ENCODE measurements at regions not wholly inside any gene's neighbourhood (a gene's known extent, or its start where the extent isn't known, plus 50 kb on each side); places are given as distances from the start of the nearest gene placed in this dataset.

- intact Hi-C loops (cut with DNase I) = no loop called here
- Histone ChIP-seq H3K4me1 (no peaks in the 10 kb centered on the region), H3K27me3 (no peaks in the 10 kb centered on the region), H3K4me3 (no peak overlapping the region), H3K27ac (no peak overlapping the region), H3K9me3 (no peaks in the 10 kb centered on the region), H3K36me3 (no peaks in the 10 kb centered on the region), H3K9ac (ENCODE audit: low read depth in 2 of 2, low read length in 2 of 2) (no peak overlapping the region)
- DNase-seq = no peak
- no peak for TF ChIP-seq CTCF (IDR thresholded peaks at IDR 0.05)
Measured at GRCh38 chr6:153735761-153736160, 303.3 kb upstream of the OPRM1 start.

- H3K27me3 ChIP-seq = no peaks in the 10 kb centered on the region
Measured at GRCh38 chr6:153729189-153729588, 309.9 kb upstream of the OPRM1 start.

GRCh38 chr6:153727885-153728284, 311.2 kb upstream of the OPRM1 start:
- Histone ChIP-seq H3K36me3 (no peaks in the 10 kb centered on the region), H3K9me3 (no peaks in the 10 kb centered on the region), H3K4me1 (no peaks in the 10 kb centered on the region), H3K4me3 (no peak overlapping the region), H3K9ac (ENCODE audit: low read depth in 2 of 2, low read length in 2 of 2) (no peak overlapping the region), H3K27ac (no peak overlapping the region), H3K27me3 (no peaks in the 10 kb centered on the region)
- DNase-seq = no peak
- no peak for TF ChIP-seq CTCF (IDR thresholded peaks at IDR 0.05)
- intact Hi-C loops (cut with DNase I) = no loop called here

More at GRCh38 chr6:153729189-153729588, 309.9 kb upstream of the OPRM1 start:
- Histone ChIP-seq H3K36me3 (no peaks in the 10 kb centered on the region), H3K27ac (no peak overlapping the region), H3K4me1 (no peaks in the 10 kb centered on the region), H3K4me3 (no peak overlapping the region), H3K9me3 (no peaks in the 10 kb centered on the region), H3K9ac (ENCODE audit: low read depth in 2 of 2, low read length in 2 of 2) (no peak overlapping the region)
- TF ChIP-seq CTCF (IDR thresholded peaks at IDR 0.05) = no peak
- intact Hi-C loops (cut with DNase I) = no loop called here
- DNase-seq = no peak

- intact Hi-C loops (cut with DNase I) = no loop called here
- no peak overlapping the region for H3K4me3 ChIP-seq
- DNase-seq = no peak
Measured at GRCh38 chr6:153725456-153725855, 313.6 kb upstream of the OPRM1 start.

GRCh38 chr6:153720732-153721131, 318.3 kb upstream of the OPRM1 start:
- no peak overlapping the region for H3K4me3 ChIP-seq
- no peaks in the 10 kb centered on the region for H3K9me3 ChIP-seq
- intact Hi-C loops (cut with DNase I) = no loop called here
- no peak overlapping the region for H3K9ac ChIP-seq (ENCODE audit: low read depth in 2 of 2, low read length in 2 of 2)
- no peak for TF ChIP-seq CTCF (IDR thresholded peaks at IDR 0.05)
- no peak for DNase-seq
- no peaks in the 10 kb centered on the region for H3K27me3 ChIP-seq
- no peak overlapping the region for H3K27ac ChIP-seq
- no peaks in the 10 kb centered on the region for H3K4me1 ChIP-seq
- H3K36me3 ChIP-seq = no peaks in the 10 kb centered on the region

More at GRCh38 chr6:153725456-153725855, 313.6 kb upstream of the OPRM1 start:
- H3K36me3 ChIP-seq = no peaks in the 10 kb centered on the region
- TF ChIP-seq CTCF (IDR thresholded peaks at IDR 0.05) = no peak
- H3K27ac ChIP-seq = no peak overlapping the region
- H3K9ac ChIP-seq (ENCODE audit: low read depth in 2 of 2, low read length in 2 of 2) = no peak overlapping the region
- no peaks in the 10 kb centered on the region for H3K27me3 ChIP-seq
- H3K9me3 ChIP-seq = no peaks in the 10 kb centered on the region
- H3K4me1 ChIP-seq = no peaks in the 10 kb centered on the region

GRCh38 chr6:153705429-153705828, 333.6 kb upstream of the OPRM1 start:
- no peaks in the 10 kb centered on the region for H3K36me3 ChIP-seq
- TF ChIP-seq CTCF (IDR thresholded peaks at IDR 0.05) = no peak
- H3K9ac ChIP-seq (ENCODE audit: low read depth in 2 of 2, low read length in 2 of 2) = no peak overlapping the region
- no peaks in the 10 kb centered on the region for H3K4me1 ChIP-seq
- no peaks in the 10 kb centered on the region for H3K9me3 ChIP-seq
- DNase-seq = no peak
- no peaks in the 10 kb centered on the region for H3K27me3 ChIP-seq
- intact Hi-C loops (cut with DNase I) = no loop called here
- no peak overlapping the region for H3K27ac ChIP-seq
- H3K4me3 ChIP-seq = no peak overlapping the region
